IMR-90 (cell line): ENCODE measurements at regions not wholly inside any gene's neighbourhood (a gene's known extent, or its start where the extent isn't known, plus 50 kb on each side); places are given as distances from the start of the nearest gene placed in this dataset.

ENCODE experiments used
- ATAC-seq: fragments of 200-7000 bp; cut with Tn5 transposase; 2 replicates; pipeline ENCODE4 v1.9.1; 2020; ENCODE audit warnings: low read depth, mild to moderate bottlenecking, moderate library complexity
- BruUV-seq: library from RNA; stranded (reverse); fragments of 400-500 nt; replicated peaks from 2 replicates; lab custom pipeline; 2021; lab: Mats Ljungman, UMichigan
- CTCF ChIA-PET: fragments of 300-600 bp; formaldehyde crosslinking; extraction: SDS; loops from one replicate; lab custom pipeline; 2021; ENCODE audit warnings: antibody characterized with exemption; lab: Yijun Ruan, JAX
- POLR2A ChIA-PET: fragments of 300-600 bp; sonication (Branson Sonifier 250); formaldehyde crosslinking; loops from one replicate; lab custom pipeline; 2022; ENCODE audit warnings: antibody characterized with exemption; ENCODE audit not compliant: unreplicated experiment; lab: Charles Lee
- DNase-seq: peaks from one replicate; pipeline ENCODE4 v3.0.0; 2013
- H2AFZ ChIP-seq: replicated peaks from 2 replicates; pipeline ENCODE3; 2013; ENCODE audit warnings: low read length, mild to moderate bottlenecking; ENCODE audit not compliant: poor library complexity
- H2AK5ac ChIP-seq: 2 replicates; pipeline ENCODE4 v1.6.1; 2013; ENCODE audit warnings: low read depth, low read length, inconsistent platforms
- H2AK9ac ChIP-seq: replicated peaks from 2 replicates; pipeline ENCODE3; 2013; ENCODE audit warnings: mild to moderate bottlenecking, low read depth, low read length, moderate library complexity; ENCODE audit not compliant: poor library complexity
- H2BK120ac ChIP-seq: 2 replicates; pipeline ENCODE4 v1.6.1; 2013; ENCODE audit warnings: low read depth, low read length, inconsistent platforms
- H2BK15ac ChIP-seq: 3 replicates; pipeline ENCODE4 v1.6.1; 2013; ENCODE audit warnings: low read depth, low read length, inconsistent platforms
- H2BK20ac ChIP-seq: 2 replicates; pipeline ENCODE4 v1.6.1; 2013; ENCODE audit warnings: low read depth, mild to moderate bottlenecking, inconsistent platforms, low read length, moderate library complexity
- H2BK5ac ChIP-seq: 2 replicates; pipeline ENCODE4 v1.6.1; 2013; ENCODE audit warnings: mild to moderate bottlenecking, low read depth, low read length, inconsistent platforms; ENCODE audit not compliant: poor library complexity, severe bottlenecking
- H3K14ac ChIP-seq: replicated peaks from 2 replicates; pipeline ENCODE4 v1.6.1; 2013; ENCODE audit warnings: low read depth, low read length, inconsistent platforms
- H3K18ac ChIP-seq: 2 replicates; pipeline ENCODE4 v1.6.1; 2013; ENCODE audit warnings: low read depth, low read length, control low read depth
- H3K23ac ChIP-seq: 2 replicates; pipeline ENCODE4 v1.6.1; 2013; ENCODE audit warnings: low read depth, low read length, inconsistent platforms
- H3K27ac ChIP-seq: 2 replicates; pipeline ENCODE4 v1.5.1; 2013; ENCODE audit warnings: mild to moderate bottlenecking, control low read depth, low read length; ENCODE audit not compliant: insufficient read depth
- H3K27me3 ChIP-seq: 2 replicates; pipeline ENCODE4 v1.6.1; 2013; ENCODE audit warnings: low read length; ENCODE audit not compliant: control insufficient read depth, insufficient read depth
- H3K36me3 ChIP-seq: 2 replicates; pipeline ENCODE4 v1.6.1; 2013; ENCODE audit warnings: low read length, mixed read lengths; ENCODE audit not compliant: control insufficient read depth, insufficient read depth
- H3K4ac ChIP-seq: 2 replicates; pipeline ENCODE4 v1.6.1; 2013; ENCODE audit warnings: low read depth, low read length, inconsistent platforms
- H3K4me1 ChIP-seq: 2 replicates; pipeline ENCODE4 v1.6.1; 2013; ENCODE audit warnings: low read length, mixed read lengths; ENCODE audit not compliant: control insufficient read depth, insufficient read depth
- H3K4me2 ChIP-seq: 2 replicates; pipeline ENCODE4 v1.6.1; 2013; ENCODE audit warnings: low read depth, mild to moderate bottlenecking, control low read depth, low read length, moderate library complexity
- H3K4me3 ChIP-seq: 2 replicates; pipeline ENCODE4 v1.5.1; 2013; ENCODE audit warnings: low read depth, mild to moderate bottlenecking, control low read depth, low read length, moderate library complexity; ENCODE audit not compliant: insufficient read depth
- H3K56ac ChIP-seq: 2 replicates; pipeline ENCODE4 v1.6.1; 2013; ENCODE audit warnings: low read length, inconsistent platforms; ENCODE audit not compliant: insufficient read depth; ENCODE audit errors: extremely low read depth
- H3K79me1 ChIP-seq, 2 experiments: 2 replicates each; pipeline ENCODE4 v1.6.1; 2013; ENCODE audit warnings: low read length in 2 of 2, inconsistent platforms in 1 of 2, low read depth in 1 of 2
- H3K9ac ChIP-seq: 2 replicates; pipeline ENCODE4 v1.6.1; 2013; ENCODE audit warnings: low read depth, low read length, control low read depth
- H3K9me1 ChIP-seq: 2 replicates; pipeline ENCODE4 v1.6.1; 2013; ENCODE audit warnings: low read length, inconsistent platforms; ENCODE audit not compliant: insufficient read depth
- H3K9me3 ChIP-seq: 2 replicates; pipeline ENCODE4 v1.6.1; 2013; ENCODE audit warnings: low read length; ENCODE audit not compliant: control insufficient read depth, insufficient read depth
- H4K20me1 ChIP-seq: 2 replicates; pipeline ENCODE4 v1.6.1; 2013; ENCODE audit warnings: low read length, inconsistent platforms; ENCODE audit not compliant: insufficient read depth
- H4K5ac ChIP-seq: 2 replicates; pipeline ENCODE4 v1.6.1; 2013; ENCODE audit warnings: mild to moderate bottlenecking, low read depth, low read length, control low read depth
- H4K8ac ChIP-seq, 2 experiments: 2 replicates each; pipeline ENCODE4 v1.6.1; 2013; ENCODE audit warnings: low read depth in 2 of 2, low read length in 2 of 2, control low read depth in 1 of 2, inconsistent platforms in 1 of 2
- H4K91ac ChIP-seq: 2 replicates; pipeline ENCODE4 v1.6.1; 2013; ENCODE audit warnings: low read depth, low read length, inconsistent platforms; ENCODE audit not compliant: insufficient read depth
- BHLHE40 ChIP-seq: fragments of 150-350 bp; IDR thresholded peaks from 2 replicates; pipeline ENCODE4 v1.6.1; 2016; ENCODE audit warnings: mild to moderate bottlenecking, low read depth, low read length
- CEBPB ChIP-seq: IDR thresholded peaks from 2 replicates; pipeline ENCODE4 v1.6.1; 2012; ENCODE audit warnings: low read depth, low read length, improper control_type of control experiment
- MAFK ChIP-seq: IDR thresholded peaks from 2 replicates; pipeline ENCODE4 v1.6.1; 2012; ENCODE audit warnings: low read depth, low read length, improper control_type of control experiment
- NFE2L2 ChIP-seq: fragments of 150-350 bp; IDR thresholded peaks from 2 replicates; pipeline ENCODE4 v1.6.1; 2016; ENCODE audit warnings: low read depth, mild to moderate bottlenecking, low read length
- POLR2A ChIP-seq: IDR thresholded peaks from 2 replicates; pipeline ENCODE4 v1.6.1; 2012; ENCODE audit warnings: mild to moderate bottlenecking, low read depth, low read length
- RCOR1 ChIP-seq: IDR thresholded peaks from 2 replicates; pipeline ENCODE4 v1.6.1; 2012; ENCODE audit warnings: mild to moderate bottlenecking, low read length, improper control_type of control experiment; ENCODE audit not compliant: insufficient replicate concordance
- WGBS, 2 experiments: methylation state at CpG; one replicate each; pipeline versions ENCODE4 v1.1.5 to v1.1.7; 2013; ENCODE audit warnings: missing lambda C conversion rate in 2 of 2; ENCODE audit not compliant: insufficient read length in 1 of 2; ENCODE audit errors: extremely low coverage in 2 of 2; 5-methylcytosine and 5-hydroxymethylcytosine counted together
- dilution Hi-C: fragments of 300-500 bp; cut with HindIII; formaldehyde crosslinking; loops from one replicate; pipeline ENCODE4 v1.14.3; 2018; ENCODE audit warnings: low sequenced_read_pairs; ENCODE audit not compliant: unreplicated experiment
- in situ Hi-C: fragments of 300-500 bp; cut with MboI; formaldehyde crosslinking; loops from 3 replicates; pipeline ENCODE4 v1.14.3; 2019; ENCODE audit warnings: low sequenced_read_pairs, inconsistent platforms, mixed read lengths
- intact Hi-C: fragments of 100-400 bp; cut with micrococcal nuclease; formaldehyde crosslinking; loops from 2 replicates; pipeline ENCODE4 v1.10.0; 2022
- TF ChIP-seq, protein P1 (sequence below): conservative IDR thresholded peaks from 2 replicates; pipeline ENCODE4 v1.5.1; 2012; ENCODE audit warnings: mild to moderate bottlenecking, low read depth, low read length, improper control_type of control experiment

DNA sequence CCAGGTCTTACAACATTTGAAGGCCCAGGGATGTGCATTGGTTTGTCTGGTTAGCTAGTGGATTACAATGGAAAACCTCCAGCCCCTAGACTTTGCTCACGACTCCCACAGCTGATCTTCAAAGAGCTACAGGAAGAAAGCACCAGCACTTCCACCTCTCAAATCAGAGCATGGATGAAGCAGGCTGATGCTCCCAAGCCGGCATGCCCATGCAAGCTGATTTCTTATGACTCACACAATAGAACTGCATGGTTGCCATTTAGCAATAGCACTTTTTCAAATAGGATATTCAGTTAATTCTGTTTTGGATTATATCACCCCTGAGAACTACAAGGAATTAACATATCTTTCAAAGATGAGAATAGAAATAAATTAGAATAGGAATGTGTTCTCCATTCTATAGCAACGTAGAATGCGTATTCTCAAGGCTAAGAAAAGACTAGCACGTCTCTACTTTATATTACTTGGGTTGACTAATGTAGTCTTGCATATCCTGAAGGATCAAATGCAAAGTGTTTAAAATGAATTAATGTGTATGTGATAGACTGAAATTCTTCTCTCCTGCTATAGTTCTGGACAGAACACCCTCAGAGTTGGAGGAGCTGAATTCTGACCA lies 292.4 kb downstream of the TRIB2 start:
- no peak overlapping the region for H4K91ac ChIP-seq
- 0 out of 2 replicates have a peak, but pooled peaks cover 2% of the 10 kb centered on the region for H3K4me1 ChIP-seq
- POLR2A ChIA-PET, result no interaction called here
- H2AK5ac ChIP-seq, result no peak overlapping the region
- TF ChIP-seq, protein P1, sequence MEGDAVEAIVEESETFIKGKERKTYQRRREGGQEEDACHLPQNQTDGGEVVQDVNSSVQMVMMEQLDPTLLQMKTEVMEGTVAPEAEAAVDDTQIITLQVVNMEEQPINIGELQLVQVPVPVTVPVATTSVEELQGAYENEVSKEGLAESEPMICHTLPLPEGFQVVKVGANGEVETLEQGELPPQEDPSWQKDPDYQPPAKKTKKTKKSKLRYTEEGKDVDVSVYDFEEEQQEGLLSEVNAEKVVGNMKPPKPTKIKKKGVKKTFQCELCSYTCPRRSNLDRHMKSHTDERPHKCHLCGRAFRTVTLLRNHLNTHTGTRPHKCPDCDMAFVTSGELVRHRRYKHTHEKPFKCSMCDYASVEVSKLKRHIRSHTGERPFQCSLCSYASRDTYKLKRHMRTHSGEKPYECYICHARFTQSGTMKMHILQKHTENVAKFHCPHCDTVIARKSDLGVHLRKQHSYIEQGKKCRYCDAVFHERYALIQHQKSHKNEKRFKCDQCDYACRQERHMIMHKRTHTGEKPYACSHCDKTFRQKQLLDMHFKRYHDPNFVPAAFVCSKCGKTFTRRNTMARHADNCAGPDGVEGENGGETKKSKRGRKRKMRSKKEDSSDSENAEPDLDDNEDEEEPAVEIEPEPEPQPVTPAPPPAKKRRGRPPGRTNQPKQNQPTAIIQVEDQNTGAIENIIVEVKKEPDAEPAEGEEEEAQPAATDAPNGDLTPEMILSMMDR, result no peak
- TF ChIP-seq BHLHE40 (no peak), CEBPB (peak; percentile 27; the same call in 1 of the 2 replicates), POLR2A (no peak), RCOR1 (no peak), MAFK (no peak), NFE2L2 (no peak)
- no peak overlapping the region for H3K9ac ChIP-seq
- no peak overlapping the region for H4K5ac ChIP-seq
- no CpG with 5 or more reads among the region's 5 CpGs for WGBS, 2 experiments
- H3K4me2 ChIP-seq, result no peak overlapping the region
- no peak overlapping the region for H4K8ac ChIP-seq
- H3K18ac ChIP-seq, result no peak overlapping the region
- no peak overlapping the region for H3K27ac ChIP-seq
- no peak overlapping the region for H2AFZ ChIP-seq
- H2AK9ac ChIP-seq, result peak overlapping the region; percentile 25
- no peak overlapping the region for H2BK20ac ChIP-seq
- CTCF ChIA-PET, result interaction anchor here (1.0 kb wide), 1 partner anchor 73 kb away, joined by 3 read pairs; no protein-coding TSS in a partner anchor
- intact Hi-C loops (loop anchor here (5.0 to 10.0 kb wide), 6 partner anchors 474 to 1317 kb away; no protein-coding TSS in a partner anchor), in situ Hi-C loops (loop anchor here (5.0 to 10.0 kb wide), 2 partner anchors 292 to 1174 kb away; partner anchors contain the start of gene TRIB2), dilution Hi-C loops (no loop called here)
- DNase-seq (peak; percentile 33), ATAC-seq (peak; percentile 19; the same call in 1 of the 2 replicates)
- no peaks in the 10 kb centered on the region for H3K9me1 ChIP-seq
- H3K36me3 ChIP-seq, result no peaks in the 10 kb centered on the region
- no peak overlapping the region for H3K4ac ChIP-seq
- H3K56ac ChIP-seq, result no peak overlapping the region
- H3K79me1 ChIP-seq, result no peaks in the 10 kb centered on the region
- H2BK5ac ChIP-seq, result no peak overlapping the region
- H2BK120ac ChIP-seq, result no peak overlapping the region
- H3K4me3 ChIP-seq, result no peak overlapping the region
- no peaks in the 10 kb centered on the region for H3K9me3 ChIP-seq
- H2BK15ac ChIP-seq, result no peak overlapping the region
- no peak overlapping the region for H3K14ac ChIP-seq
- H3K27me3 ChIP-seq, result peaks cover 8% of the 10 kb centered on the region
- H4K20me1 ChIP-seq, result no peaks in the 10 kb centered on the region
- no TSS peak for BruUV-seq
- no peak overlapping the region for H3K23ac ChIP-seq
